ENCODE measurements at regions not wholly inside any gene's neighbourhood (a gene's known extent, or its start where the extent isn't known, plus 50 kb on each side); places are given as distances from the start of the nearest gene placed in this dataset.

- no peaks in the 10 kb centered on the region for H3K36me3 ChIP-seq
- H3K27ac ChIP-seq: no peak overlapping the region
- H3K27me3 ChIP-seq: no peaks in the 10 kb centered on the region
- no peak overlapping the region for H3K4me3 ChIP-seq
- intact Hi-C loops (cut with DNase I; ENCODE audit: low total_unique reads): no loop called here
- DNase-seq: no peak
- TF ChIP-seq POLR2AphosphoS5 (IDR thresholded peaks at IDR 0.05): no peak
- no peak for TF ChIP-seq EP300 (IDR thresholded peaks at IDR 0.05)
- no peak for TF ChIP-seq POLR2A (IDR thresholded peaks at IDR 0.05)
- no peak for TF ChIP-seq CTCF (IDR thresholded peaks at IDR 0.05)
- peaks cover 0 to 22% (median 2%) of the 10 kb centered on the region in 4 donors for H3K4me1 ChIP-seq
- WGBS, 5 donors: 32 to 59% (median 44%) methylated on average over 1 of the region's 1 CpG
- H3K9me3 ChIP-seq: no peaks in the 10 kb centered on the region
Observed at GRCh38 chr2:21269382-21269781, 145.6 kb downstream of the TDRD15 start.

GRCh38 chr2:21270083-21270491 is 146.3 kb downstream of the TDRD15 start:
- Histone ChIP-seq H3K4me3 (no peak overlapping the region), H3K27ac (peak overlapping the region in 1 of 5 donors; percentile 39), H3K27me3 (no peaks in the 10 kb centered on the region), H3K36me3 (no peaks in the 10 kb centered on the region), H3K4me1 (peaks cover 0 to 22% (median 2%) of the 10 kb centered on the region in 4 donors), H3K9me3 (no peaks in the 10 kb centered on the region)
- DNase-seq: no peak
- intact Hi-C loops (cut with DNase I; ENCODE audit: low total_unique reads): no loop called here
- TF ChIP-seq EP300 (IDR thresholded peaks at IDR 0.05) (no peak), POLR2AphosphoS5 (IDR thresholded peaks at IDR 0.05) (no peak), CTCF (IDR thresholded peaks at IDR 0.05) (no peak), POLR2A (IDR thresholded peaks at IDR 0.05) (no peak)
- WGBS, 5 donors: 27 to 34% (median 32%) methylated on average over 2 of the region's 2 CpGs

GRCh38 chr2:21270708-21271122 is 146.9 kb downstream of the TDRD15 start:
- H3K27ac ChIP-seq: peak overlapping the region in 1 of 5 donors; percentile 39
- no peaks in the 10 kb centered on the region for H3K27me3 ChIP-seq
- H3K9me3 ChIP-seq: no peaks in the 10 kb centered on the region
- no peaks in the 10 kb centered on the region for H3K36me3 ChIP-seq
- peaks cover 0 to 22% (median 2%) of the 10 kb centered on the region in 4 donors for H3K4me1 ChIP-seq
- intact Hi-C loops (cut with DNase I; ENCODE audit: low total_unique reads): no loop called here
- DNase-seq: peak in 1 of 2 donors; percentile 69
- no peak overlapping the region for H3K4me3 ChIP-seq
- TF ChIP-seq EP300 (IDR thresholded peaks at IDR 0.05) (peak; percentile 62), CTCF (IDR thresholded peaks at IDR 0.05) (no peak), POLR2A (IDR thresholded peaks at IDR 0.05) (no peak), POLR2AphosphoS5 (IDR thresholded peaks at IDR 0.05) (peak; percentile 47 to 79 (median 69))
- WGBS, 5 donors: 43 to 69% (median 59%) methylated on average over 5 of the region's 5 CpGs

GRCh38 chr2:21276163-21276562 is 152.4 kb downstream of the TDRD15 start:
- WGBS, 5 donors: 67 to 78% (median 74%) methylated on average over 15 of the region's 15 CpGs
- no peak for DNase-seq
- H3K4me1 ChIP-seq: peaks cover 0 to 23% (median 0%) of the 10 kb centered on the region in 4 donors
- H3K27ac ChIP-seq: no peak overlapping the region
- H3K4me3 ChIP-seq: no peak overlapping the region
- no peaks in the 10 kb centered on the region for H3K36me3 ChIP-seq
- intact Hi-C loops (cut with DNase I; ENCODE audit: low total_unique reads): no loop called here
- H3K9me3 ChIP-seq: no peaks in the 10 kb centered on the region
- no peaks in the 10 kb centered on the region for H3K27me3 ChIP-seq
- TF ChIP-seq POLR2AphosphoS5 (IDR thresholded peaks at IDR 0.05) (no peak), POLR2A (IDR thresholded peaks at IDR 0.05) (no peak), CTCF (IDR thresholded peaks at IDR 0.05) (no peak), EP300 (IDR thresholded peaks at IDR 0.05) (no peak)
